Activated CD8-positive, alpha-beta memory T cell treated with anti-CD3 and anti-CD28 coated beads for 48 hours (primary cell): ENCODE measurements at regions not wholly inside any gene's neighbourhood (a gene's known extent, or its start where the extent isn't known, plus 50 kb on each side); places are given as distances from the start of the nearest gene placed in this dataset.
"Not testable (repeated sequence)": the region's sequence is repeated elsewhere in the genome, so short reads cannot be mapped to it uniquely, and the experiment has no call there.

Experiments used
- DNase-seq, 3 experiments: peaks; one replicate each; pipeline ENCODE4 v3.0.0-alpha.2; 2020; ENCODE audit warnings: low read depth in 2 of 3, low spot score in 2 of 3

- DNase-seq = no peak
These were observed 1246.2 kb downstream of the SLITRK1 start for GRCh38 chr13:82636119-82636518.

GRCh38 chr13:82634946-82635345, 1247.3 kb downstream of the SLITRK1 start:
- no peak for DNase-seq

- no peak for DNase-seq
These were observed 1255.1 kb downstream of the SLITRK1 start for GRCh38 chr13:82627183-82627582.

- DNase-seq = no peak
These were observed 1256.6 kb downstream of the SLITRK1 start for GRCh38 chr13:82625717-82626116.

- no peak for DNase-seq
These were observed 1267.2 kb downstream of the SLITRK1 start for GRCh38 chr13:82615043-82615442.

GRCh38 chr13:82614086-82614485, 1268.2 kb downstream of the SLITRK1 start:
- no peak for DNase-seq

- DNase-seq = no peak
These were observed 1276.3 kb downstream of the SLITRK1 start for GRCh38 chr13:82606008-82606407.

- DNase-seq = no peak
These were observed 1284.5 kb downstream of the SLITRK1 start for GRCh38 chr13:82597747-82598146.

GRCh38 chr13:82593239-82593638, 1289.0 kb downstream of the SLITRK1 start:
- no peak for DNase-seq

- DNase-seq = no peak
These were observed 1310.6 kb downstream of the SLITRK1 start for GRCh38 chr13:82571653-82572052.

- DNase-seq = no peak
These were observed 1312.7 kb downstream of the SLITRK1 start for GRCh38 chr13:82569581-82569980.

- DNase-seq = no peak
These were observed 1315.4 kb downstream of the SLITRK1 start for GRCh38 chr13:82566864-82567263.

GRCh38 chr13:82565201-82565600, 1317.1 kb downstream of the SLITRK1 start:
- no peak for DNase-seq

- DNase-seq = no peak
These were observed 1321.4 kb downstream of the SLITRK1 start for GRCh38 chr13:82560889-82561288.

GRCh38 chr13:82522872-82523271, 1359.4 kb downstream of the SLITRK1 start:
- DNase-seq = no peak

GRCh38 chr13:82506805-82507414, 1375.4 kb downstream of the SLITRK1 start:
- DNase-seq = no peak

GRCh38 chr13:82501834-82502233, 1380.4 kb downstream of the SLITRK1 start:
- DNase-seq = no peak

GRCh38 chr13:82480415-82480814, 1401.9 kb downstream of the SLITRK1 start:
- DNase-seq = no peak

GRCh38 chr13:82477436-82477835, 1404.8 kb downstream of the SLITRK1 start:
- DNase-seq = no peak

GRCh38 chr13:82467626-82468025, 1414.6 kb downstream of the SLITRK1 start:
- DNase-seq = no peak

- DNase-seq = not testable (repeated sequence)
These were observed 1422.7 kb downstream of the SLITRK1 start for GRCh38 chr13:82459575-82459974.

GRCh38 chr13:82458169-82458568, 1424.1 kb downstream of the SLITRK1 start:
- DNase-seq = no peak

GRCh38 chr13:82457548-82457947, 1424.7 kb downstream of the SLITRK1 start:
- not testable (repeated sequence) for DNase-seq
